CD14-positive monocyte (primary cell): ENCODE measurements at regions not wholly inside any gene's neighbourhood (a gene's known extent, or its start where the extent isn't known, plus 50 kb on each side); places are given as distances from the start of the nearest gene placed in this dataset.

Experiments used
- DNase-seq, 3 donors: peaks; one replicate each; pipeline ENCODE4 v3.0.0-alpha.2; 2011 to 2022
- H2AFZ ChIP-seq: 2 replicates; pipeline ENCODE4 v1.6.0; 2012; ENCODE audit warnings: mild to moderate bottlenecking, low read depth, low read length, inconsistent platforms; ENCODE audit not compliant: insufficient read depth, poor library complexity, severe bottlenecking
- H3K27ac ChIP-seq, 2 donors: 1 replicate in 1 of 2; 2 replicates in 1 of 2; pipeline ENCODE4 v1.5.1; 2012 to 2013; ENCODE audit warnings: low read length in 2 of 2, control low read depth in 1 of 2, inconsistent platforms in 1 of 2, low read depth in 1 of 2, mild to moderate bottlenecking in 1 of 2
- H3K27me3 ChIP-seq, 2 donors: one replicate each; pipeline versions ENCODE4 v1.6.0 to v1.6.1; 2011 to 2013; ENCODE audit warnings: low read length in 2 of 2; ENCODE audit not compliant: control insufficient read depth in 2 of 2, insufficient read depth in 2 of 2
- H3K36me3 ChIP-seq, 2 donors: replicated peaks in 1 of 2; 1 replicate in 1 of 2; 2 replicates in 1 of 2; pipeline versions ENCODE4 v1.5.1 to v1.6.1; 2012 to 2013; ENCODE audit warnings: low read length in 2 of 2, control low read depth in 1 of 2, inconsistent platforms in 1 of 2, mild to moderate bottlenecking in 1 of 2; ENCODE audit not compliant: insufficient read depth in 2 of 2, control insufficient read depth in 1 of 2
- H3K4me1 ChIP-seq, 2 donors: 1 replicate in 1 of 2; 2 replicates in 1 of 2; pipeline versions ENCODE4 v1.5.1 to v1.6.1; 2012 to 2013; ENCODE audit warnings: low read length in 2 of 2, control low read depth in 1 of 2, inconsistent platforms in 1 of 2, mild to moderate bottlenecking in 1 of 2, moderate library complexity in 1 of 2; ENCODE audit not compliant: insufficient read depth in 2 of 2, control insufficient read depth in 1 of 2
- H3K4me2 ChIP-seq: replicated peaks from 2 replicates; pipeline ENCODE3; 2012; ENCODE audit warnings: low read length, moderate library complexity, mild to moderate bottlenecking; ENCODE audit not compliant: poor library complexity, severe bottlenecking; ENCODE audit errors: extremely low read depth
- H3K4me3 ChIP-seq, 3 experiments: fragments of 200-600 bp in 1 of 3; sonication (generic) in 1 of 3; replicated peaks in 1 of 3; 1 replicate in 2 of 3; 2 replicates in 1 of 3; pipeline ENCODE4 v1.5.1; 2011 to 2013; ENCODE audit warnings: low read length in 3 of 3, mild to moderate bottlenecking in 3 of 3, control low read depth in 2 of 3, low read depth in 2 of 3, inconsistent platforms in 1 of 3, moderate library complexity in 1 of 3
- H3K79me2 ChIP-seq: 2 replicates; pipeline ENCODE4 v1.6.0; 2012; ENCODE audit warnings: mild to moderate bottlenecking, control low read depth, inconsistent platforms, low read length, moderate library complexity; ENCODE audit not compliant: insufficient read depth
- H3K9ac ChIP-seq: 2 replicates; pipeline ENCODE4 v1.6.0; 2017; ENCODE audit warnings: low read length, mild to moderate bottlenecking; ENCODE audit not compliant: insufficient read depth, poor library complexity, severe bottlenecking
- H3K9me3 ChIP-seq, 2 donors: replicated peaks in 1 of 2; 1 replicate in 1 of 2; 2 replicates in 1 of 2; pipeline versions ENCODE4 v1.5.1 to v1.6.1; 2012 to 2013; ENCODE audit warnings: low read length in 2 of 2, control low read depth in 1 of 2; ENCODE audit not compliant: control insufficient read depth in 1 of 2, insufficient read depth in 1 of 2
- H4K20me1 ChIP-seq: 2 replicates; pipeline ENCODE4 v1.6.0; 2012; ENCODE audit warnings: mild to moderate bottlenecking, low read length, control low read depth, moderate library complexity; ENCODE audit not compliant: insufficient read depth
- H3K27ac Mint-ChIP-seq, 7 donors: one replicate each; pipeline ENCODE4 v1.8.0; 2020; ENCODE audit warnings: mild to moderate bottlenecking in 7 of 7, mixed read lengths in 7 of 7, moderate library complexity in 6 of 7, inconsistent platforms in 2 of 7
- H3K27me3 Mint-ChIP-seq, 3 donors: one replicate each; pipeline ENCODE4 v1.8.0; 2021 to 2022; ENCODE audit warnings: low read depth in 3 of 3, mild to moderate bottlenecking in 3 of 3, mixed read lengths in 3 of 3, moderate library complexity in 3 of 3, inconsistent platforms in 1 of 3
- H3K36me3 Mint-ChIP-seq, 2 donors: one replicate each; pipeline ENCODE4 v1.8.0; 2020; ENCODE audit warnings: mixed read lengths in 2 of 2, inconsistent platforms in 1 of 2, mild to moderate bottlenecking in 1 of 2
- H3K4me1 Mint-ChIP-seq: one replicate; pipeline ENCODE4 v1.8.0; 2020; ENCODE audit warnings: mild to moderate bottlenecking, mixed read lengths
- H3K4me3 Mint-ChIP-seq, 2 donors: one replicate each; pipeline ENCODE4 v1.8.0; 2020; ENCODE audit warnings: mild to moderate bottlenecking in 2 of 2, mixed read lengths in 2 of 2, moderate library complexity in 1 of 2
- H3K9me3 Mint-ChIP-seq, 7 donors: one replicate each; pipeline ENCODE4 v1.8.0; 2020 to 2022; ENCODE audit warnings: mixed read lengths in 7 of 7, mild to moderate bottlenecking in 6 of 7, moderate library complexity in 6 of 7, inconsistent platforms in 2 of 7
- WGBS: methylation state at CpG from one replicate; pipeline ENCODE4 v1.1.5; 2013; ENCODE audit warnings: missing lambda C conversion rate; ENCODE audit not compliant: insufficient coverage; 5-methylcytosine and 5-hydroxymethylcytosine counted together
- intact Hi-C, 2 donors: fragments of 100-400 bp; cut with micrococcal nuclease; formaldehyde crosslinking; loops; one replicate each; pipeline versions ENCODE4 v1.15.0 to v1.15.1; 2023
- TF ChIP-seq, protein P1 (sequence below): fragments of 200-600 bp; IDR thresholded peaks from one replicate; pipeline ENCODE4 v1.8.0; 2022; ENCODE audit warnings: antibody characterized with exemption, mild to moderate bottlenecking

DNA sequence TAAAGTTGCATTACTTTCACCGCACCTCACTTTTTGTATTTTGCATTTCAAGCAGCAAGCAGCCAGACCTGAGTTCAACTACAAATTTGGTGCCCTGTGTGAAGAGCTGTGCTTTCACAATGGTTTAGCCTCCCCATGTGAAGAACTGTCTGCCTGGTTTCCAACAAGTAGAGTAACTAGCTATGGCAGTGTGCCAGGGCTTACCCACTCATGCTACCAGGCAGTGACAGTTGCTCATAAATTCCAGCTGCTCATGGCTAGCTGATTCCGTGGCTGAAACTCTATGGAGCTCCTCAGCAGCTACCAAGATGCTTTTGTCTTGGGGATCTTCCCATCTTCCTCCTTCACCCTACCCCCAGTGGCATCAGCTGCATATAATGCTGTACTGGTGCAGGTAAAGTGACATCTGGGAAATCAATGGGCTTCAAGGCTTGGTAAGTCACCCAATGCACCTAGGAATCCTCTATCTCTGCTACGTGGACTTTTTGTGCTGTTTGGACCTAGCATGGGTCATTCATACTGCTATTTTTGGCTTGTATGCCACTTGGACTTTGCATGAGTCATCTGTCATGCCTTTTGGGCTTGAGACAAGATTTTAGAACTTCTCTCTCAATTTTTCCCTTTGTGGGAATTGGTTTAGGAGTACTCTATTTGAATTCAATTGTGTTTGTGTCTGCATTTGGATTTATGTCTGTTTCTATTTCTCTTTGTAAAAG, 176.5 kb upstream of the GJE1 start:
- H3K27me3 ChIP-seq: no peaks in the 10 kb centered on the region
- H3K4me1 ChIP-seq: no peaks in the 10 kb centered on the region
- no peak for DNase-seq
- no peak overlapping the region for H2AFZ ChIP-seq
- peaks cover 0 to 2% (median 1%) of the 10 kb centered on the region in 3 donors for H3K27me3 Mint-ChIP-seq
- H3K9me3 Mint-ChIP-seq: peaks cover 17 to 36% (median 27%) of the 10 kb centered on the region in 7 donors
- no peak overlapping the region for H3K4me3 ChIP-seq
- H3K27ac ChIP-seq: no peak overlapping the region
- no peak overlapping the region for H3K27ac Mint-ChIP-seq
- TF ChIP-seq, protein P1, sequence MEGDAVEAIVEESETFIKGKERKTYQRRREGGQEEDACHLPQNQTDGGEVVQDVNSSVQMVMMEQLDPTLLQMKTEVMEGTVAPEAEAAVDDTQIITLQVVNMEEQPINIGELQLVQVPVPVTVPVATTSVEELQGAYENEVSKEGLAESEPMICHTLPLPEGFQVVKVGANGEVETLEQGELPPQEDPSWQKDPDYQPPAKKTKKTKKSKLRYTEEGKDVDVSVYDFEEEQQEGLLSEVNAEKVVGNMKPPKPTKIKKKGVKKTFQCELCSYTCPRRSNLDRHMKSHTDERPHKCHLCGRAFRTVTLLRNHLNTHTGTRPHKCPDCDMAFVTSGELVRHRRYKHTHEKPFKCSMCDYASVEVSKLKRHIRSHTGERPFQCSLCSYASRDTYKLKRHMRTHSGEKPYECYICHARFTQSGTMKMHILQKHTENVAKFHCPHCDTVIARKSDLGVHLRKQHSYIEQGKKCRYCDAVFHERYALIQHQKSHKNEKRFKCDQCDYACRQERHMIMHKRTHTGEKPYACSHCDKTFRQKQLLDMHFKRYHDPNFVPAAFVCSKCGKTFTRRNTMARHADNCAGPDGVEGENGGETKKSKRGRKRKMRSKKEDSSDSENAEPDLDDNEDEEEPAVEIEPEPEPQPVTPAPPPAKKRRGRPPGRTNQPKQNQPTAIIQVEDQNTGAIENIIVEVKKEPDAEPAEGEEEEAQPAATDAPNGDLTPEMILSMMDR: no peak
- H3K79me2 ChIP-seq: no peaks in the 10 kb centered on the region
- peaks cover 39 to 70% of the 10 kb centered on the region in 2 donors for H3K9me3 ChIP-seq
- H3K4me3 Mint-ChIP-seq: no peak overlapping the region
- H3K36me3 Mint-ChIP-seq: no peaks in the 10 kb centered on the region
- no peaks in the 10 kb centered on the region for H3K4me1 Mint-ChIP-seq
- intact Hi-C loops: no loop called here
- no peaks in the 10 kb centered on the region for H3K36me3 ChIP-seq
- 100% methylated on average over 1 of the region's 3 CpGs for WGBS
- H3K9ac ChIP-seq: no peak overlapping the region
- H3K4me2 ChIP-seq: no peak overlapping the region
- H4K20me1 ChIP-seq: no peaks in the 10 kb centered on the region

DNA sequence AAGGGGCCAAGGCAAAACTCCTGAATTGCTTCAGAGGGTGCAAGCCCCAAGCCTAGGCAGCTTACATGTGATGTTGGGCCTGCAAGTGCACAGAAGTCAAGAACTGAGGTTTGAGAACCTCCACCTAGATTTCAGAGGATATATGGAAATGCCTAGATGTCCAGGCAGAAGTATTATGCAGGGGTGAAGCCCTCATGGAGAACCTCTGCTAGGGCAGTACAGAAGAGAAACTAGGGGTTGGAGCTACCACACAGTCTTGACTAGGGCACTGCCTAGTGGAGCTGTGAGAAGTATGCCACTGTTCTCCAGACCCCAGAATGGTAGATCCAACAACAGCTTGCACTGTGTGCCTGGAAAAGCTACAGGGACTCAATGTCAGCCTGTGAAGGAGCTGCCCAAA, 179.7 kb upstream of the GJE1 start:
- no peaks in the 10 kb centered on the region for H3K79me2 ChIP-seq
- H3K9me3 ChIP-seq: peaks cover 25 to 64% of the 10 kb centered on the region in 2 donors
- Mint-ChIP-seq H3K27me3 (no peaks in the 10 kb centered on the region), H3K9me3 (peaks cover 11 to 26% (median 25%) of the 10 kb centered on the region in 7 donors), H3K4me3 (no peak overlapping the region), H3K36me3 (no peaks in the 10 kb centered on the region), H3K27ac (no peak overlapping the region), H3K4me1 (no peaks in the 10 kb centered on the region)
- no peak overlapping the region for H2AFZ ChIP-seq
- TF ChIP-seq, protein P1: no peak
- intact Hi-C loops: no loop called here
- no peaks in the 10 kb centered on the region for H3K36me3 ChIP-seq
- H3K27ac ChIP-seq: no peak overlapping the region
- H3K4me2 ChIP-seq: no peak overlapping the region
- no peak overlapping the region for H3K9ac ChIP-seq
- H4K20me1 ChIP-seq: no peaks in the 10 kb centered on the region
- no peaks in the 10 kb centered on the region for H3K4me1 ChIP-seq
- no peaks in the 10 kb centered on the region for H3K27me3 ChIP-seq
- no peak overlapping the region for H3K4me3 ChIP-seq
- DNase-seq: no peak
